Kasumi-1 (cell line): ENCODE measurements at regions not wholly inside any gene's neighbourhood (a gene's known extent, or its start where the extent isn't known, plus 50 kb on each side); places are given as distances from the start of the nearest gene placed in this dataset.
"Not testable (repeated sequence)": the region's sequence is repeated elsewhere in the genome, so short reads cannot be mapped to it uniquely, and the experiment has no call there.

Experiments used
- DNase-seq, 2 experiments: peaks; one replicate each; lab custom pipeline; 2025; lab: John Stamatoyannopoulos, UW

DNA sequence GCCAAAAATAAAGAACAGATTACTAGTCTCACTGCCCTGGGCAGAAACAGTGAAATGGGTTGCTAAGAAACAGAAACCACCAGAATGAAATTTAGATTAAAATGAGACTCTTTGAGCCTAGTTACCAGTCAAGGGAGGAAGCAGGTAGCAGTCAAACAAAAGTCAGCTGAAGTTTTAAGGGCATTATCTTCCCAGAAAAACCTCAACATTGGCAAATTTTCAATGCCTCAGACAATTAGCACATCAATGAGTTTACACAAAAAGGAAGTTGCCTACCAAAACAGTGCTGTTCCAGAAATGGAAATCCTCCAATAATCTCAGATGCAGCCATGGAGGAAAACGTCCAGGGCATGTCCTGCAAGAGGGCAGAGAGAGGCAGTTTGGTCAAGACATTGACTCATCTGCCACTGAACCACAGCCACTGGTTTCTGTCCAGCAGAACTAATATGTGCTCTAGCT is 399.7 kb upstream of the ADGRB3 start:
- DNase-seq = no peak

DNA sequence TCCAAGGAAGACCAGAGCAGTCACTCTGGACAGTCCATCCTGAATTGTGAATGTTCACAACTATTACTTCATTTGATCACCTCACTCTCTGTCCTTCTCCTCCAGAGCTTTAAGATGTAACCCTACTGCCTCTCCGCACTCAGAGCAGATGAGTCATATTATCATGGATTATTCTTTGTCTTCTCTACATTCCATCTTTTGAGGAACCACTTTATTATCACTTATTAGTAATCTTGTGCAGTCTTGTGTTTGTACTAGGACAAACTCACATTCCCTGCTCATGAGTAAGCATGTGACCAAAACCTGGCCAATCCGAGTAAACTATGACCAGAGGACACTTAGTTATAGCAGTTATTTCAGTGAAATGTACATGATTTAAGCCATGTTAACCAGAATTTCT is 401.5 kb upstream of the ADGRB3 start:
- no peak for DNase-seq

DNA sequence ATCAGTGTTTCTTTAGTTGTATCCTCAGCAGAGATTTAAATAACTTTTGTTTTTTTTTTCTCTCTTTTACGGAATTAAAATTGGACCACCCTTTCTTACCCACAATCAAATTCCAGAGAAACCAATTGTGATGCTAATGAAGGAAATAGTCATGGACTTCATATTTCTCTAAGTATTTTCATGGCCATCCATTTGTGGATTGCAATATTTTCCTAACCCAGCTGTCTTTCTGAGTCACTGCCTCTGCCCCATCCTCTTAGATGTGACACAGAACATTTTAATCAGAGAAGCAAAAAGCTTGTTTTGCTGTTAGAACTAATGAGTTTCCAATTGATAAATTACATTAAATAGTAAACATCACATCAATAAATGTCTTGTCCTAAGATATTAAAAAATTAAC is 405.5 kb upstream of the ADGRB3 start:
- no peak for DNase-seq

DNA sequence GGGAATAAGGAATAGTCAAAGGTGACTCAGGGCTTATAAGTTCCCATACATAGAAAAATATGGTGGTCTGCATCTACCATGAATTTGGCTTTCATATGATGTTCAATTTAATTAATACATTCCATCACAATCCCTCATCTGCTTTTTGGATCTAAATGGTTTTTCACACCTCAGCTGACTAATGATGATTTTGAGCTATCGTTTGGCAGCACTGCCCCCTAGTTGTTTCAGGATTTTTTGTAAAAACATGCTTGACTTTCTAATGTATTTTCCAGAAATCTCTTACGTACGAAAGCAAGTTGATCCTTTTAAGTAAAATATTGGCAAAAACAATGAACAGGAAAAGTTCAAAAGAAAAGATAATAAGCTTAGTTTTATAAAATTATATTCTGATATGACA is 408.6 kb upstream of the ADGRB3 start:
- DNase-seq = peak; percentile 54 to 77

DNA sequence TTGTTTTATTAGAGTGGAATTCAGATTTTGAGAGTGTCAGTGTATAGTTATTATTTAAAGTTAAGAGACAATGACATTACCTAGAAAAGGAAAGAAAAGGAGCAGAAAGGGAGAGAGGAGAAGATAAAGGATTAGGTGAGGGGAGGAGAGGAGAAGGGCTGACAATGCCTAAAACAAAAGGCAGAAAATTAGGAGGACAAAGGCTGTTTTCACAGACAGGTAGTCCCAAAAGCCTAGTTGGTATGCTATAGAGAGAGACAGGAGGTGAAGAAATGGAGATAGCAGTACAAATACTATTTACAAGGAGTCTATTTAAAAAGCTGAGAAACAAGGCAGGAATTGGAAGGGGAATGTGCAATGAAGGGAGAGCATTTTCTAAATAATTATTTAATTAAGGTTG is 409.4 kb upstream of the ADGRB3 start:
- DNase-seq = no peak

DNA sequence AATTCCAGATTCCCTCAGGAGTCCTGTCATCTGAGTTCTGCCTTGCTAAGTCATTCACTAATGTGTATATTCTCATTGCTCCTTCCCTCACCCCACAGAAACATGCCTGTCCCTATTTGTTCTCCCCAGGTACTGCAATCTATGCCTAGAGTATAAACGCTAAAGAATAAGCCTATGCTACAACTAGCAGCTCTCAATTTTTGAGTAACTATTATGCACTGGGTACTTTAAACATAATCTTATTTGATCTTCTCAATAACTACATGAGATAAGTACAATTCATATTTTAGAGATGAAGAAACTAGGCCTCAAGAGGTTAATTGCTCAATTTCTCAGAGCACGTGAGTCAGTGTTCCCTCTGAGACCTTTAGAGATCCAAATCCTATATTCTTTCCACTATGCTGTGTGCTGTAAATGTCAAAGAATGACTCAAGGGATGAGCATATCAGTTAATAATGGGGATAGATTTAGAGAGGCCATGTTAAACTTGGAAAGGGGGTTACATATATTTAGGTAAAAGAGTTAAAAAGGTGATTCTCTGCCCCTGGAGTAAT is 423.8 kb upstream of the ADGRB3 start:
- DNase-seq = no peak

DNA sequence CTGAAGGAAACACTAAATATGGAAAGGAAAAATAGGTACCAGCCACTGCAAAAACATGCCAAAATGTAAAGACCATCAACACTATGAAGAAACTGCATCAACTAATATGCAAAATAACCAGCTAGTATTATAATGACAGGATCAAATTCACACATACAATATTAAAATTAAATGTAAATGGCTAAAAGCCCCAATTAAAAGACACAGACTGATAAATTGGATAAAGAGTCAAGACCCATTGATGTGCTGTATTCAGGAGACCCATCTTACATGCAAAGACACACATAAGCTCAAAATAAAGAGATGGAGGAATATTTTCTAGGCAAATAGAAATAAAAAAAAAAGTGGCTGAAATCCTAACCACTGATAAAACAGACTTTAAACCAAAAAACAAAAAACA is 427.5 kb upstream of the ADGRB3 start:
- DNase-seq = not testable (repeated sequence)

DNA sequence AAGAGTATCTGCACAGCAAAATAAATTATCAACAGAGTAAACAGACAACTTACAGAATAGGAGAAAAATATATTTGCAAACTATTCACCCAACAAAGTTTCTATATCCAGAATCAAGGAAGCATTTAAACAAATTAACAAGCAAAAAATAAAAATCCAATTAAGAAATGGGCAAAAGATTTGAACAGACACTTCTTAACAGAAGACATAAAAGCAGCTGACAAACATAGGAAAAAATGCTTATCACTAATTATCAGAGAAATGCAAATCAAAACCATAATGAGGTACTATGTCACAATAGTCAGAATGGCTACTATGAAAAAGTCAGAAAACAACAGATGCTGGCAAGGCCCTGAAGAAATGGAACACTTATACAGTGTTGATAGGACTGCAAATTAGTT is 434.2 kb upstream of the ADGRB3 start:
- DNase-seq = no peak

DNA sequence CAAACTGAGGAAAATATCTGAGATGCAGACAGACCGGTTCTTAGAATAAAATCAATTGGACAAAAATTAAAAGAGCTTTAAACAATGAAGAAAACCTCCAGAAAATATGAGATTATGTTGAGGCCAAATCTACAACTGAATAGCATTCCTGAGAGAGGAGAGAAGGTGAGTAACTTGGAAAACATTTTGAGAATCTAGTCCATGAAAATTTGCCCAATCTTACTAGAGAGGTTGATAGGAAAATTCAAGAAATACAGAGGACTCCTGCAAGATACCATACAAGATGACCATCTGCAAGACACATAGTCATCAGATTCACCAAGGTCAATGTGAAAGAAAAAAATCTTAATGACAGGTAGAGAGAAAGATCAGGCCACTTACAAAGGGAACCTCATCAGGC is 437.7 kb upstream of the ADGRB3 start:
- no peak for DNase-seq

DNA sequence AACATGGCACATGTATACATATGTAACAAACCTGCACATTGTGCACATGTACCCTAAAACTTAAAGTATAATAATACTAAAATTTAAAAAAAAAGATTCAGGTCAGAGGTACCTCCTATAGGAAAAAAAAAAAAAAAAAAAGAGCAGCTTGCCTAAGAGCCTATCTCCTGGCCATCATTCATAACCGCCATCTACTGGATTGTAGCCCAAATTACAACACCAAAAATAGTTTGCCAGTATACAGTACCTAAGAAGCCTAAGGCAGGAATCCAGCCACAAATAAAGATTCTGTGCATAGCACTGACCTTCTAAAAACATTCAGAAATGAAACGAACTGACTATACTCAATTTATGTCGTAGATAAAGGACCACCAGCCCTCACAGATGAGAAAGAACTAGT is 438.4 kb upstream of the ADGRB3 start:
- DNase-seq = peak; percentile 69 to 76

DNA sequence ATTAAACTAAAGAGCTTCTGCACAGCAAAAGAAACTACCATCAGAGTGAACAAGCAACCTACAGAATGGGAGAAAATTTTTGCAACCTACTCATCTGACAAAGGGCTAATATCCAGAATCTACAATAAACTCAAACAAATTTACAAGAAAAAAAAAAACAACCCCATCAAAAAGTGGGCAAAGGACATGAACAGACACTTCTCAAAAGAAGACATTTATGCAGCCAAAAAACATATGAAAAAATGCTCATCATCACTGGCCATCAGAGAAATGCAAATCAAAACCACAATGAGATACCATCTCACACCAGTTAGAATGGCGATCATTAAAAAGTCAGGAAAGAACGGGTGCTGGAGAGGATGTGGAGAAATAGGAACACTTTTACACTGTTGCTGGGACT is 439.3 kb upstream of the ADGRB3 start:
- not testable (repeated sequence) for DNase-seq

DNA sequence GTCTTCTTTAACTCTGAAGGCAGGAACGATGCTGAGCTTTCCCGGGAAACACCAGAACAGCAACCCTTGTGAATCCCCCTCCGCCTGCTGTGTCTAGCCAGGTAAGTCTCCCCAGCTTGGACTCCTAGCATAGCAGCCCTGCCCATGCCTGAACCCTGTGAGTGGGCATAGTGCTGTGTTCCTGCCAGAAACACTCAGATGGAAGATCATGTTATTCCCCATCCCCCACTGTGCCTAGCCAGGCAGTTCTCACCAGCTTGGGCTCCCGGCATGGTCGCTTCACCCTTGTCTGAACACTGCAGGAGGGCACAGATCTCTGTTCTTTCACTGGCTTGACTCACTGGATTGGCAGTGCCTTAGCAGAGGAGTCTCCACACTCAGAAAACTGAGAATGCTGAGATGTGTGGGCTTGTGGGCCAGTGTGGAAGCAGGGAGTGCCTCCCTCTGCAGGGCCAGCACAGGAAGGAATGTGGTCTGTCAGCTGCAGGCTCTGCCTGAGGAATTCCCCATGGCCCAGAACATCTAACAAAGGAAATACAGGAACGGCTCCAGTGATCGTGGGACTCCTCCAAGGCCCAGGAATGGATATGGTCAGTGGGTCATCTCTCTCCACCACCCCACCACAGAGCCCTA is 440.1 kb upstream of the ADGRB3 start:
- peak in 1 of 2 experiments; percentile 9 for DNase-seq

DNA sequence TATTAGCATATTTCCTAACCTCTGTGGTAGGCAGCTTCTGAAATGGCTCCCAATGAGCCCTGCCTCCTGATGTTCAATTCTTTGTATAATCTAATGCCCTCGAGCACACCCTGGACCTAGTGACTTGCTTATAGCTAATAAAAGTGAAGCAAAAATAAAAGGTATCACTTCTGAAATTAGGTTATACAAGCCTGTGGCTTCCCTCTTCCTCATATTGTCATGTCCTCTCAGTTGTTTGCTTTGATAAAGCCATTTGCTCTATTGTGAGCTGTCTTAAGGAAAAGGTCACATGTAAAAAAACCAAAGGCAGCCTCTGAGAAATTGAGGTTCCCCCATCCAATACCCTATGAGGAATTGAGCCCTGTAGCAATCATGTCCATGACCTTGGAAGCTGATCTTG is 442.1 kb upstream of the ADGRB3 start:
- no peak for DNase-seq

DNA sequence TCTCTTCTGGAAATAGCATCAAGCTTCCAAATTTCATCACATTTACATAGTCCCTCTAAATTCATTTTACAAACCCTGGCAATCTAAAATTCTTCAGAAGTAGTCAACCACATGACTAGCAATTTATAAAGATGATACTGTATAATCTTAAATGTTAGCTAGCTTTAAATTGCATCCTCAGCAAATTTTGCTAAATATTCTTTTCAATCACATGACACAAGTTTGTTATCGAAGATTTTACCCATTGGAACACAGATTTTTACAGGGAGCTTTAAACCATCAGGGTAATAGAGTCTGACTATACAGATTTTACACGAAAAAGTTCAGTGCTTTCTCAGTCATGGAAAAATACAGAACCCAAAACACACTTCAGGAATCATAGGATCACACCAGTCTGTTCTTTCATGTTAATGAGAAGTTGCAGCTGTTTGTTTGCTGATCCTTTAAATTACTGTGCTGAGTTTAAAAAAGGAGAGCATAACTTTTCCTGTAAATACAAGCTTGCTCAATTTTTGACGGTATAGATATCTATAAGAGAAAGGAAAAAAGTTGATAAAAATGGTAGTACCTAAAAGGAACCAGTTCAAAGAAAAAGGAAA is 445.8 kb upstream of the ADGRB3 start:
- DNase-seq = no peak

DNA sequence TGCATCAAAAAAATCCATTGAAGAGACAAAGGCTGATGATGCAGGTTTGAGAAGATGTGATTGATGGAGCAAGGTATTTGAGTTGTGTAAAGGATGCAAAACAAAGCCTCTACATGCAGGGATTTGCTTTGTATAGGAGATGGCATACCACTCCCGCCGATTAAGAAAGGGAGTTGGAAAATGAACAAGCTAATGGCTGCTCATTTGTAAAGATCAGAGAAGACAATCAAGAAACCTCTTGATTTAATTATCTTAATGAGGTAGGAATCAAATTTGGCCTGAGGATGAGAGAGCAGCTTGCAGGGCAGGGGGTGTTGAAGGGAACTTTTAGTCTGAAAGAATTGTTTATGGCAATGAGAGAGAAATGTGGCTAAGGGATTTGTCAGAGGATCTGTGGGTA is 448.2 kb upstream of the ADGRB3 start:
- no peak for DNase-seq

DNA sequence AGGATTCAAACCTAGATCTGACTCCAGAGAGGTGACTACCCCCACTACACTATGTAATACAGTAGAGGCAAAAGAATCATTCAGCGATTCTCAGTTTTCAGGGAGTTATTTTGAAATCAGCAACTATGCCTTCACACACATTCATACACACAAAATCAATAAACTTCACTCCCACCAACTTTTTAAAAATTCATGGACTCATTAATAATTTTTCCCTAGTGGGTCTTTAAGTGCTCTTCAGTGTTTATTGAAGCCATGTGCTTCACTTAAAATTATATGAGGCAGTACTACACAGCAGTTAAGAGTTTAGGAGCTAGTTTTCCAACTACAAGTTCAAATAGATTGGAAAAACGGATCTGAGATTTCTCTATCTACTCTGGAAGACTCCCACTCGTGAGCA is 452.7 kb upstream of the ADGRB3 start:
- DNase-seq = no peak

DNA sequence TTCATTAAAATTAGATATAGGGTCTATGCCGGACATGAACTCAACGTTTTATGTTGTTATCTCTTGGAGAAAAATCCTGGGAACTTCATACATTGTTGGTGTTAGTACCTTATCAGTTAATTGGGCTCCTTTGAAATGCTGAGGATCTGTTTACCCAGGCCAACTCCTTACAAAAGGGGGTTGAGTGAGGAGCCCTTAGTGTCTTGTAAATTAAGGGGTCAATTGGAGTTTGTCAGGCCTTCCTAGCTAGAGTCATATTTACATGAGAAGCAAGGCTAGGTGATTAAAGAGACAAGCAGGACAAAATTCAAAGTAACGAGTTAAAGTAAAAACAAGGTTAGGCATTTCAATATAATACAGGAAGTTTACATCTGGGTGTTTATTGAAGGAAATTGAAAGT is 454.1 kb upstream of the ADGRB3 start:
- not testable (repeated sequence) for DNase-seq

DNA sequence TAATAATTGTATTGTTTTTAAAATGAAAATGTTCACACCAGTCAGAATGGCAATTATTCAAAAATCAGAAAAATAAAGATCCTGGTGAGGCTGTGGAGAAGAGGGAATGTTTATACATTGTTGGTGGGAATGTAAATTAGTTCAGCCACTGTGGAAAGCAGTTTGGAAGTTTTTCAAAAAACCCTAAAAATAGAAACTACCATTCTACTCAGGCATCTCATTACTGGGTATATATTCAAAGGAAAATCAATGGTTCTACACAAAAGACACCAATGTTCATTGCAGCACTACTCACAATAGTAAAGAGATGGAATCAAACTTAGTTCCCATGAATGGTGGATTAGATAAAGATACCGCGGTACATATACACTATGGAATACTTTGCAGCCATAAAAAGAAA is 461.5 kb upstream of the ADGRB3 start:
- DNase-seq = no peak

DNA sequence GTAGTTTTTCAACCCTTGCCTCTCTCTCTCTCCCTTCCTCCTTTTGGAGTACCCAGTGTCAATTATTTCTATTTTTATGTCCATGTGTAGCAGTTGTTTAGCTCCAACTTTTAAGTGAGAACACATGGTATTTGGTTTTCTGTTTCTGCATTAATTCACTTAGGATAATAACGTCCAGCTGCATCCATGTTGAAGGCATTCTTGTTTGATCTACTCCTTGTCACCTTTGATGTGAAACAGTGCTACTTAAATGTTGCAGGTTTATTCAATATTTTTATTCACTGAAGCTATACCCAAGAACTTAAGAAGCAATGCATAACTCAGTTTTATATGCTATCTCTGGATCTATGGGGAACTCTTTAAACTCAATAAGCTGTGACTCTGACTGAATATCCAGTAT is 465.2 kb upstream of the ADGRB3 start:
- DNase-seq = no peak

DNA sequence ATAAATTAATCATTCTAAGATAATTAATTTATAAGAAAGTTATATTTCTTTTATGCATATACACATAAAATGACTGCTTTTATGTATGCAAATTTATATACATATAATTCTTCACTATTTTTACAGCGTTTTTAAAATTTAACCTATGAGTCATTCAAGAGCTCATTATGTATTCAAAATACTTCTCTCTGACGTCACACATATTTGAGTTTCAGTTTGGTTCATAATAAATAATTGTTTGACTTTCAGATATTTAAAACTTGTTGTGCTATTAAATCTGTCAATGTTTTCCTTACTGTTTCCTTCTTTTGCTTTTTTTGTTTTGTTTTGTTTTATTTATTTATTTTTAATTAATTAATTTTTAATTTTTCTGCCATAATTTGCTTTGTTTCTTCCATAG is 467.5 kb upstream of the ADGRB3 start:
- no peak for DNase-seq

DNA sequence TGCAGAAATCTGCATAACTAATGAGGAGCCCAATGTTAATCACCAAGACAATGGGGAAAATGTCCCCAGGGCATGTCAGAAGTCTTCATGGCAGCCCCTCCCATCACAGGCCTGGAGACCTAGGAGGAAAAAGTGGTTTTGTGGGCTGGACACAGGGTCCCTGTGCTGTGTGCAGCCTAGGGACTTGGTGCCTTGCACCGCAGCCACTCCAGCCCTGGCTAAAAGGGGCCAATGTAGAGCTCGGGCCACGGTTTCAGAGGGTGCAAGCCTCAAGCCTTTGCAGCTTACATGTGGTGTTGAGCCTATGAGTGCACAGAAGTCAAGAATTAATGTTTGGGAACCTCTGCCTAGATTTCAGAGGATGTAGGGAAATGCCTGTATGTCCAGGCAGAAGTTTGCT is 474.3 kb upstream of the ADGRB3 start:
- not testable (repeated sequence) for DNase-seq

DNA sequence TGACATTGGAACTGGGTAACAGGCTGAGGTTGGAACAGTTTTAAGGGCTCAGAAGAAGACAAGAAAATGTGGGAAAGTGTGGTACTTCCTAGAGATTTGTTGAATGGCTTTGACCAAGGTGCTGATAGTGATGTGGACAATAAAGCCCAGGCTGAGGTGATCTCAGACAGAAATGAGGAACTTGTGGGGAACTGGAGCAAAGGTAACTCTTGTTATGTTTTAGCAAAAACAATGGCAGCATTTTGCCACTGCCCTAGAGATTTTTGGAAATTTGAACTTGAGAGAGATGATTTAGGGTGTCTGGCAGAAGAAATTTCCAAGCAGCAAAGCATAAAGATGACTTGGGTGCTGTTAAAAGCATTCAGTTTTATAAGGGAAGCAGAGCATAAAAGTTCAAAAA is 474.7 kb upstream of the ADGRB3 start:
- DNase-seq = no peak

DNA sequence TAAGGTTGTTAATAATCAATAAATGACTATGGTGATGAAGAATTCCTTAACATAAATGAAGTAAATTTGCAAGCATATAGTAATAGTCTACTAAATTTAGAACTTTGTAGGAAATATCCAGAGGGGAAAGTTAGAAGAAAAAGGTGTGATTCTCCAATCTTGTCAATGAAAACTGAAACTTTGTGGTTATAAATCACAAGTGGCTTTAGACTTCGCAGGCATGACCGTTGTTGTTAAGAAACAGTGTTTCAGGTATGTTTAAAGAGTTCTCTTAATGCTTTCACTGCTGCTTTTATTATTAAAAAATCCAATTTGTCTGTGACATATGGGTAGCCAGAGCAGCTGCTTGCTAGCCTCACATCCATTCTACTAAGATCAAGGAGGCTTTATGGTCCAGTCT is 475.6 kb upstream of the ADGRB3 start:
- DNase-seq = no peak

DNA sequence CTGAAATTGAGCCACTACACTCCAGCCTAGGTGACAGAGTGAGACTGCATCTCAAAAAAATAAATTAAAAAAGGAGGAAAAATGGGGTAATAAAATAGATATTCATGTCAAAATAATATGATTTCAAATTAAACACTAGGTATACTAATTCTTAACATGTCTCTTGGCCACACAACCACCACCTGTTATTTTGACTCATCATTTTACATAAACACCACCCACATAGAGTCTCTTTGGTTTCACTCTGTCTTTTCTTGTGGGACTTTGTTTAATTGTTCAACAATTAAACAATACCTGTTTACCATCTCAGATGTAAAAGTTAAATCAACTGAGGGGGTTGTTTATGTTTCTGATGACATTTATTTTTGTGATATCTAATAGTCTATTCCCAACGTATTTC is 476.8 kb upstream of the ADGRB3 start:
- DNase-seq = no peak
